ENCODE measurements at regions not wholly inside any gene's neighbourhood (a gene's known extent, or its start where the extent isn't known, plus 50 kb on each side); places are given as distances from the start of the nearest gene placed in this dataset.

GRCh38 chr10:9656996-9657395 lies 1360.7 kb upstream of the CELF2 start:
- no peak for DNase-seq (ENCODE audit: low read depth)
- no peak for TF ChIP-seq CTCF (IDR thresholded peaks at IDR 0.05; ENCODE audit: low read depth, low read length, missing control alignments)
- no peak overlapping the region for H3K4me3 ChIP-seq (ENCODE audit: low read depth, low read length)

GRCh38 chr10:9657530-9657929 lies 1360.1 kb upstream of the CELF2 start:
- no peak for TF ChIP-seq CTCF (IDR thresholded peaks at IDR 0.05; ENCODE audit: low read depth, low read length, missing control alignments)
- no peak for DNase-seq (ENCODE audit: low read depth)

GRCh38 chr10:9668411-9668810 lies 1349.3 kb upstream of the CELF2 start:
- no peak for TF ChIP-seq CTCF (IDR thresholded peaks at IDR 0.05; ENCODE audit: low read depth, low read length, missing control alignments)
- DNase-seq (ENCODE audit: low read depth) = no peak
- H3K4me3 ChIP-seq (ENCODE audit: low read depth, low read length) = no peak overlapping the region

More at GRCh38 chr10:9657530-9657929, 1360.1 kb upstream of the CELF2 start:
- no peak overlapping the region for H3K4me3 ChIP-seq (ENCODE audit: low read depth, low read length)

- DNase-seq (ENCODE audit: low read depth) = no peak
- H3K4me3 ChIP-seq (ENCODE audit: low read depth, low read length) = no peak overlapping the region
- no peak for TF ChIP-seq CTCF (IDR thresholded peaks at IDR 0.05; ENCODE audit: low read depth, low read length, missing control alignments)
Observed at GRCh38 chr10:9670911-9671310, 1346.8 kb upstream of the CELF2 start.

GRCh38 chr10:9681655-9682054 lies 1336.0 kb upstream of the CELF2 start:
- DNase-seq (ENCODE audit: low read depth) = no peak
- TF ChIP-seq CTCF (IDR thresholded peaks at IDR 0.05; ENCODE audit: low read depth, low read length, missing control alignments) = peak; percentile 51
- H3K4me3 ChIP-seq (ENCODE audit: low read depth, low read length) = no peak overlapping the region

GRCh38 chr10:9682802-9683201 lies 1334.9 kb upstream of the CELF2 start:
- no peak for DNase-seq (ENCODE audit: low read depth)
- TF ChIP-seq CTCF (IDR thresholded peaks at IDR 0.05; ENCODE audit: low read depth, low read length, missing control alignments) = no peak
- H3K4me3 ChIP-seq (ENCODE audit: low read depth, low read length) = no peak overlapping the region

- no peak for DNase-seq (ENCODE audit: low read depth)
- TF ChIP-seq CTCF (IDR thresholded peaks at IDR 0.05; ENCODE audit: low read depth, low read length, missing control alignments) = no peak
- no peak overlapping the region for H3K4me3 ChIP-seq (ENCODE audit: low read depth, low read length)
Observed at GRCh38 chr10:9684186-9684585, 1333.5 kb upstream of the CELF2 start.
